Endothelial cell of umbilical vein (primary cell): ENCODE measurements at regions not wholly inside any gene's neighbourhood (a gene's known extent, or its start where the extent isn't known, plus 50 kb on each side); places are given as distances from the start of the nearest gene placed in this dataset.

Source experiments
- BruUV-seq: library from RNA; stranded (reverse); fragments of 400-500 nt; replicated peaks from 2 replicates; lab custom pipeline; 2021; lab: Mats Ljungman, UMichigan
- CTCF ChIA-PET: fragments of 300-600, 350-600 bp; sonication (Branson Sonifier 250); formaldehyde crosslinking; loops from one replicate; lab custom pipeline; 2021; ENCODE audit warnings: antibody characterized with exemption, inconsistent platforms; lab: Charles Lee
- POLR2A ChIA-PET: fragments of 300-600, 350-600 bp; sonication (Branson Sonifier 250); formaldehyde crosslinking; loops from one replicate; lab custom pipeline; 2021; ENCODE audit warnings: antibody characterized with exemption, inconsistent platforms; lab: Charles Lee
- DNase-seq: peaks from one replicate; pipeline ENCODE4 v3.0.0-alpha.2; 2011; ENCODE audit warnings: low read depth, low spot score
- FAIRE-seq: peaks from 2 replicates; lab custom pipeline; 2011; peaks lifted over from hg19 to GRCh38; lab: Jason Lieb, UNC
- H2AFZ ChIP-seq: 2 replicates; pipeline ENCODE4 v1.6.0; 2012; ENCODE audit warnings: low read depth, low read length, control low read depth, inconsistent platforms
- H3K27ac ChIP-seq: 2 replicates; pipeline ENCODE4 v1.5.1; 2011; ENCODE audit warnings: low read depth, mild to moderate bottlenecking, control low read depth, low read length, moderate library complexity; ENCODE audit not compliant: insufficient read depth
- H3K27me3 ChIP-seq, 2 experiments: 2 replicates each; pipeline versions ENCODE4 v1.6.0 to v1.6.1; 2011; ENCODE audit warnings: low read length in 2 of 2, mixed read lengths in 1 of 2; ENCODE audit not compliant: control insufficient read depth in 2 of 2, insufficient read depth in 2 of 2
- H3K36me3 ChIP-seq, 2 experiments: 2 replicates in 1 of 2; 3 replicates in 1 of 2; pipeline ENCODE4 v1.5.1; 2011; ENCODE audit warnings: low read length in 2 of 2, mild to moderate bottlenecking in 1 of 2, moderate library complexity in 1 of 2; ENCODE audit not compliant: control insufficient read depth in 2 of 2, insufficient read depth in 2 of 2; ENCODE audit errors: extremely low read depth in 1 of 2
- H3K4me1 ChIP-seq: 3 replicates; pipeline ENCODE4 v1.5.1; 2011; ENCODE audit warnings: mild to moderate bottlenecking, low read length; ENCODE audit not compliant: control insufficient read depth, insufficient read depth; ENCODE audit errors: extremely low read depth
- H3K4me2 ChIP-seq: 2 replicates; pipeline ENCODE4 v1.6.1; 2011; ENCODE audit warnings: low read length, control low read depth, mixed read lengths; ENCODE audit not compliant: insufficient read depth
- H3K4me3 ChIP-seq, 3 experiments: fragments of 200-600 bp in 1 of 3; sonication (generic), shearing (Covaris generic) in 1 of 3; replicated peaks in 1 of 3; 2 replicates each; pipeline ENCODE4 v1.5.1; 2011 to 2016; ENCODE audit warnings: control low read depth in 3 of 3, low read length in 3 of 3, mild to moderate bottlenecking in 2 of 3, inconsistent platforms in 1 of 3, low read depth in 1 of 3, moderate library complexity in 1 of 3; ENCODE audit not compliant: insufficient read depth in 1 of 3
- H3K79me2 ChIP-seq: 2 replicates; pipeline ENCODE4 v1.6.0; 2012; ENCODE audit warnings: low read length, inconsistent platforms; ENCODE audit not compliant: control insufficient read depth, insufficient read depth
- H3K9ac ChIP-seq: replicated peaks from 2 replicates; pipeline ENCODE3; 2011; ENCODE audit warnings: low read length, control low read depth; ENCODE audit not compliant: insufficient read depth; ENCODE audit errors: extremely low read depth
- H3K9me1 ChIP-seq: replicated peaks from 3 replicates; pipeline ENCODE4 v1.6.0; 2011; ENCODE audit warnings: mild to moderate bottlenecking, low read length; ENCODE audit not compliant: control insufficient read depth, insufficient read depth; ENCODE audit errors: extremely low read depth
- H3K9me3 ChIP-seq: replicated peaks from 2 replicates; pipeline ENCODE4 v1.5.1; 2012; ENCODE audit warnings: low read length, inconsistent platforms; ENCODE audit not compliant: control insufficient read depth, insufficient read depth
- H4K20me1 ChIP-seq: replicated peaks from 2 replicates; pipeline ENCODE3; 2011; ENCODE audit warnings: mild to moderate bottlenecking, low read length; ENCODE audit not compliant: control insufficient read depth, insufficient read depth; ENCODE audit errors: extremely low read depth
- CTCF ChIP-seq, 2 donors: IDR thresholded peaks; 1 replicate in 1 of 2; 2 replicates in 1 of 2; pipeline ENCODE4 v1.5.1; 2011; ENCODE audit warnings: low read length in 2 of 2, mild to moderate bottlenecking in 2 of 2, moderate library complexity in 2 of 2, control low read depth in 1 of 2, inconsistent platforms in 1 of 2, low read depth in 1 of 2; ENCODE audit not compliant: insufficient read depth in 1 of 2; ENCODE audit errors: extremely low read depth in 1 of 2
- EZH2 ChIP-seq: IDR thresholded peaks from 2 replicates; pipeline ENCODE4 v1.6.1; 2012; ENCODE audit warnings: borderline replicate concordance, low read depth, mild to moderate bottlenecking, moderate library complexity, low read length, inconsistent platforms; ENCODE audit not compliant: severe bottlenecking
- FOS ChIP-seq: IDR thresholded peaks from 2 replicates; pipeline ENCODE4 v1.6.1; 2011; ENCODE audit warnings: mild to moderate bottlenecking, low read length, moderate library complexity, borderline replicate concordance; ENCODE audit not compliant: insufficient read depth
- JUN ChIP-seq: IDR thresholded peaks from 2 replicates; pipeline ENCODE4 v1.6.1; 2011; ENCODE audit warnings: borderline replicate concordance, low read depth; ENCODE audit not compliant: insufficient read length, insufficient read depth
- MAX ChIP-seq: IDR thresholded peaks from 2 replicates; pipeline ENCODE4 v1.6.1; 2011; ENCODE audit not compliant: insufficient read depth, insufficient read length
- POLR2A ChIP-seq: IDR thresholded peaks from 2 replicates; pipeline ENCODE4 v1.6.1; 2012; ENCODE audit warnings: low read depth, mild to moderate bottlenecking, control low read depth, low read length
- POLR2AphosphoS5 ChIP-seq: IDR thresholded peaks from 2 replicates; pipeline ENCODE4 v1.6.1; 2012; ENCODE audit warnings: low read depth, mild to moderate bottlenecking, control low read depth, low read length, moderate library complexity; ENCODE audit not compliant: insufficient read depth
- dilution Hi-C: fragments of 300-500 bp; cut with MboI; formaldehyde crosslinking; loops from one replicate; pipeline ENCODE4 v1.15.0; 2019; ENCODE audit warnings: low sequenced_read_pairs; ENCODE audit not compliant: extremely low pct_ligation_motif_present
- intact Hi-C: fragments of 100-400 bp; cut with micrococcal nuclease; formaldehyde crosslinking; loops from one replicate; pipeline ENCODE4 v1.10.0; 2022

GRCh38 chr2:120495586-120495985 lies 149.7 kb downstream of the INHBB start:
- CTCF ChIA-PET, result no interaction called here
- FAIRE-seq, result no peak
- POLR2A ChIA-PET, result no interaction called here
- DNase-seq, result no peak
- TF ChIP-seq POLR2AphosphoS5 (no peak), EZH2 (no peak), FOS (no peak), CTCF (IDR thresholded peaks at IDR 0.05; ENCODE audit: extremely low read depth in 1 of 2, insufficient read depth in 1 of 2, low read depth in 1 of 2, low read length in 2 of 2) (no peak), POLR2A (no peak), JUN (no peak), MAX (no peak)
- H3K27ac ChIP-seq, result no peak overlapping the region
- intact Hi-C loops, result no loop called here
- dilution Hi-C loops, result no loop called here
- no peaks in the 10 kb centered on the region for H3K4me1 ChIP-seq
- no peaks in the 10 kb centered on the region for H3K36me3 ChIP-seq
- H3K4me3 ChIP-seq, result no peak overlapping the region
- no peaks in the 10 kb centered on the region for H3K9me3 ChIP-seq
- peaks cover 4 to 10% of the 10 kb centered on the region in 2 experiments for H3K27me3 ChIP-seq
- H4K20me1 ChIP-seq, result no peaks in the 10 kb centered on the region
- no peak overlapping the region for H3K4me2 ChIP-seq
- no TSS peak for BruUV-seq
- H3K79me2 ChIP-seq, result no peaks in the 10 kb centered on the region
- no peaks in the 10 kb centered on the region for H3K9me1 ChIP-seq
- H3K9ac ChIP-seq, result no peak overlapping the region
- no peak overlapping the region for H2AFZ ChIP-seq
